ENCODE measurements at regions not wholly inside any gene's neighbourhood (a gene's known extent, or its start where the extent isn't known, plus 50 kb on each side); places are given as distances from the start of the nearest gene placed in this dataset.

DNA sequence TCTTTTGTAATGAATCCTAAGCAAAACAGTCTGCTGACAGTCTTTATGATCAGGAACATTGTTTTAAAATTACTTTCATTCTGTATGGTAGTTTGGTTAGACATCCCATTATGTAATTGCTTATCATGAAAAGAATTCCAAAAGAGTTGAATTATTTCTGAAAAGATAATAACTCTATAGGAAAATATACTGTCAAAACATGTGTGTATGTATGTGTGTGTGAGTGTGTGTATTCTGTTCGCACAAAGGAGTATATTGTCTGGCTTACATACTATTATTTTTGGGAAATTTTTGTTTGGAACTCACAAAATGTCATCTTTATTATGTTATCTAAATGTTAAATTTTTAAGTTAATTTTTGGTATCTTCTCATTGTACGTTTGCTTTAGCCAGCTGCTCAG lies 1075.9 kb downstream of the ZPLD1 start:
- CTCF ChIA-PET: no interaction called here
- TF ChIP-seq, protein P1, sequence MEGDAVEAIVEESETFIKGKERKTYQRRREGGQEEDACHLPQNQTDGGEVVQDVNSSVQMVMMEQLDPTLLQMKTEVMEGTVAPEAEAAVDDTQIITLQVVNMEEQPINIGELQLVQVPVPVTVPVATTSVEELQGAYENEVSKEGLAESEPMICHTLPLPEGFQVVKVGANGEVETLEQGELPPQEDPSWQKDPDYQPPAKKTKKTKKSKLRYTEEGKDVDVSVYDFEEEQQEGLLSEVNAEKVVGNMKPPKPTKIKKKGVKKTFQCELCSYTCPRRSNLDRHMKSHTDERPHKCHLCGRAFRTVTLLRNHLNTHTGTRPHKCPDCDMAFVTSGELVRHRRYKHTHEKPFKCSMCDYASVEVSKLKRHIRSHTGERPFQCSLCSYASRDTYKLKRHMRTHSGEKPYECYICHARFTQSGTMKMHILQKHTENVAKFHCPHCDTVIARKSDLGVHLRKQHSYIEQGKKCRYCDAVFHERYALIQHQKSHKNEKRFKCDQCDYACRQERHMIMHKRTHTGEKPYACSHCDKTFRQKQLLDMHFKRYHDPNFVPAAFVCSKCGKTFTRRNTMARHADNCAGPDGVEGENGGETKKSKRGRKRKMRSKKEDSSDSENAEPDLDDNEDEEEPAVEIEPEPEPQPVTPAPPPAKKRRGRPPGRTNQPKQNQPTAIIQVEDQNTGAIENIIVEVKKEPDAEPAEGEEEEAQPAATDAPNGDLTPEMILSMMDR (IDR thresholded peaks at IDR 0.05; ENCODE audit: insufficient read depth, low read depth, low read length): no peak

DNA sequence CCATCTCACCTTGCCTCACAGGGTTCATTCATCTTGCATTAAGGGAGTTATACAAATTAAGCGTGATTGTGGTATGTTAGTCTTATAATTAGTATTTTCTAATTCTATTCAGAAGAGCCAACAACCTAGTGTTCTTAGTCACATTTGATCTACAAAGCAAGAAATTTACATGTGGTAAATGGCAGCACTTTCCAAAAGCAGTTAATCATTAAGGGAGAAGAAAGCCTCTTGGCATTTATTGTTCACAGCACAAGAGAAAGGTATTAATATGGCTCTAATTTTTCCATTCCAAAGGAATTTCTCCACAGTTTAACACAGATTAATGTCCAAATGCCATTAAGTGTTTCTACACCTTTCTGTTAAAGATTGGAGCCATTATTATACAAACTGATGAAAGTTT lies 1077.1 kb downstream of the ZPLD1 start:
- DNase-seq (ENCODE audit: low read depth): no peak
- no peak overlapping the region for H3K4me3 ChIP-seq (ENCODE audit: low read depth, low read length)
- POLR2A ChIA-PET: no interaction called here
- CTCF ChIA-PET: no interaction called here
- no peaks in the 10 kb centered on the region for H3K27me3 ChIP-seq (ENCODE audit: control insufficient read depth, insufficient read depth, low read length)
- TF ChIP-seq, protein P1 (IDR thresholded peaks at IDR 0.05; ENCODE audit: insufficient read depth, low read depth, low read length): no peak
- H3K36me3 ChIP-seq (ENCODE audit: control insufficient read depth, insufficient read depth, low read length): no peaks in the 10 kb centered on the region

More for the DNA sequence above, 1075.9 kb downstream of the ZPLD1 start:
- Histone ChIP-seq H3K27me3 (ENCODE audit: control insufficient read depth, insufficient read depth, low read length) (no peaks in the 10 kb centered on the region), H3K36me3 (ENCODE audit: control insufficient read depth, insufficient read depth, low read length) (no peaks in the 10 kb centered on the region), H3K4me3 (ENCODE audit: low read depth, low read length) (no peak overlapping the region)
- no peak for DNase-seq (ENCODE audit: low read depth)
- POLR2A ChIA-PET: no interaction called here

GRCh38 chr3:103512595-103512994 lies 1077.8 kb downstream of the ZPLD1 start:
- no peak for DNase-seq (ENCODE audit: low read depth)
- ChIA-PET POLR2A (no interaction called here), CTCF (no interaction called here)
- Histone ChIP-seq H3K36me3 (ENCODE audit: control insufficient read depth, insufficient read depth, low read length) (no peaks in the 10 kb centered on the region), H3K27me3 (ENCODE audit: control insufficient read depth, insufficient read depth, low read length) (no peaks in the 10 kb centered on the region), H3K4me3 (ENCODE audit: low read depth, low read length) (no peak overlapping the region)
- TF ChIP-seq, protein P1 (IDR thresholded peaks at IDR 0.05; ENCODE audit: insufficient read depth, low read depth, low read length): no peak

DNA sequence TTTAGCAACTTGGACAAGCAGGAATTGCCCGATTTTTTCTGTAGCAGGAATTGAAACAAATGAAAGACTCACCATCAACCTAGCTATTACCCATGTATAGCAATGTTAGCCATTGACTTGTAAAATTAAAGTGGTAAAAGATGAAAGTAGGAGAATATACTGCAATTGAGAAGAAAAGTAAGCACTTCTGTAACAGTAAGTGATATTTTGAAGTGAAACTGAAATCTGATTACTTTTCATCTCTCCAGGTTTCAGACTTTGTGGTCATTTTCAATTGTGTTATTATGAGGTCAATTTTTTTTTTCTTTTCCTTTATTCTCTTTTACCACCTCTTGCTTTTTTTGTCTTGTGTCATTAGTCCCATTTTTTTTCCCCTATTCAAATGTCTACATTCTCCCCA lies 1078.2 kb downstream of the ZPLD1 start:
- no peak for DNase-seq (ENCODE audit: low read depth)
- CTCF ChIA-PET: no interaction called here
- POLR2A ChIA-PET: no interaction called here
- Histone ChIP-seq H3K36me3 (ENCODE audit: control insufficient read depth, insufficient read depth, low read length) (no peaks in the 10 kb centered on the region), H3K4me3 (ENCODE audit: low read depth, low read length) (no peak overlapping the region), H3K27me3 (ENCODE audit: control insufficient read depth, insufficient read depth, low read length) (no peaks in the 10 kb centered on the region)
- TF ChIP-seq, protein P1 (IDR thresholded peaks at IDR 0.05; ENCODE audit: insufficient read depth, low read depth, low read length): no peak

DNA sequence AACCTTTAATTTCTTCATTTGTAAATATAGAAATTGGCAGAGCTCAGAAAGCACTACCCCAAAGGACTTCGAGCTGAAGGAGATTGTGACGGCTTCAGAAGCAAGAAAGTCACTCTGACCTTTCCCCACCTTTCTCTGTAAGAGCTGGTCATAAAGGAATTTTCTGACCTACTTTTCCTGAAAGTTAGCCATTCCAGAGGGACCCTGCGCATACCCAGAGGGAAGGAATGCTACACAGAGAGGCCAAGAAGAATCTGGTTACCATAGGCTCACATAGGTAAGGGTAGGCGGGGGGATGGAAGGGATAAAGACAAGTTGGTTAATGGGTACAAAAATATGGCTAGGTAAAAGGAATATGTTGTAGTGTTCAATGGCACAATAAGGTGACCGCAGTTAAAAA lies 1080.3 kb downstream of the ZPLD1 start:
- CTCF ChIA-PET: no interaction called here

More for the DNA sequence above, 1080.3 kb downstream of the ZPLD1 start:
- no peak overlapping the region for H3K4me3 ChIP-seq (ENCODE audit: low read depth, low read length)
- no peaks in the 10 kb centered on the region for H3K36me3 ChIP-seq (ENCODE audit: control insufficient read depth, insufficient read depth, low read length)
- POLR2A ChIA-PET: no interaction called here
- TF ChIP-seq, protein P1 (IDR thresholded peaks at IDR 0.05; ENCODE audit: insufficient read depth, low read depth, low read length): no peak
- H3K27me3 ChIP-seq (ENCODE audit: control insufficient read depth, insufficient read depth, low read length): no peaks in the 10 kb centered on the region
- no peak for DNase-seq (ENCODE audit: low read depth)

Measured in BJ (cell line).